HG02938 (cell line): ENCODE measurements at regions not wholly inside any gene's neighbourhood (a gene's known extent, or its start where the extent isn't known, plus 50 kb on each side); places are given as distances from the start of the nearest gene placed in this dataset.

ENCODE experiments used
- ATAC-seq: cut with Tn5 transposase; IDR thresholded peaks from one replicate; pipeline ENCODE4 v1.9.1; 2021; ENCODE audit warnings: mild to moderate bottlenecking, moderate library complexity; ENCODE audit not compliant: unreplicated experiment

DNA sequence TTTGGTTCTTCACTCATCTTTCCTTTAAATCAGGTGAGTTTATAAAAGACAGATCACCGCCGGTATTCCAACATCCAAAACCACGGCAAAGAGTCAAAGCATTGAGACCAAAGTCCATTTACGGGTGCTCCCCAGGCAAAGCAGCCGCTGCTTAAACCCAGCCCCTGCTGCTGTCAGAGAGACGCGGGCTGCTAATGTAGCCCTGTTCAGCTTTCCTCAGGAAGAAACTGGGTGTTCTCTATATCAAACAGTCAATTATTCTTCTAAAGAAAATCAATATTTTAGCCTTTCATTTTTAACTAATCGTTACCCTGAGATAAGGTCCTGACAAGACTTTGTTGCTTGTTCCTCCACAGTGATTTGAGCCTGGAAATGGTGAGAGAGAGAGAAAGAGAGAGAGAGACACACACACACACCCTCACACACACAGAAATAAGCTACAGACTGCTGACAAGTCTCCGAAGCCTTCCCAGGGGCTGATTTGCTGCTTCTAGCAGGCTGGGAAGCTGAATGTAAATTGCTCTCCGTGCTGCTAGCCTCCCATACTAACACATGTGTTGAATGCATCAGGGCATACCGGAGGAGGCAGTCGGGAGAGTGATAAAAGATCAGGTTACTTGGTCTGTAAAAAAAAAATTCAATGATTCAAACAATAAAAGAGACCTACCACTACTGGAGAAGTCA lies 183.0 kb upstream of the ANK3 start:
- ATAC-seq = peak; percentile 43

DNA sequence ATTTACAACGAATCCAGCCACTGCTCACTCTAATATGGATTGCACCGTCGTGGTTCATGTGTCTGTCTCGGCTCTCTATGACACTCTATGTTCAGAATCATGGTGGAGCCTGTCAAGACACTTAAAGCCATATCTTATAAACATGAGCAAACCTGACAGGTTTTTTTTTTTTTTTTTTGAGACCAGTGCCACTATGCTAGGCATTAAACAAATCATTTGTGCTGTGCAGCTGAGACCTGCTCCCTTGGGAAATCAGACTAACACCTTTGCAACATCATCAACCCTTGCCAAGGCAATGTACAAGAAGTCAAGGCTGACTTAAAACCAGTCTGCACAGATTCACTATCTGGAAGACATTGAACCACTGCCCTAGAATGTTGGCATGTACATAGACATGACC lies 181.2 kb upstream of the ANK3 start:
- no peak for ATAC-seq

DNA sequence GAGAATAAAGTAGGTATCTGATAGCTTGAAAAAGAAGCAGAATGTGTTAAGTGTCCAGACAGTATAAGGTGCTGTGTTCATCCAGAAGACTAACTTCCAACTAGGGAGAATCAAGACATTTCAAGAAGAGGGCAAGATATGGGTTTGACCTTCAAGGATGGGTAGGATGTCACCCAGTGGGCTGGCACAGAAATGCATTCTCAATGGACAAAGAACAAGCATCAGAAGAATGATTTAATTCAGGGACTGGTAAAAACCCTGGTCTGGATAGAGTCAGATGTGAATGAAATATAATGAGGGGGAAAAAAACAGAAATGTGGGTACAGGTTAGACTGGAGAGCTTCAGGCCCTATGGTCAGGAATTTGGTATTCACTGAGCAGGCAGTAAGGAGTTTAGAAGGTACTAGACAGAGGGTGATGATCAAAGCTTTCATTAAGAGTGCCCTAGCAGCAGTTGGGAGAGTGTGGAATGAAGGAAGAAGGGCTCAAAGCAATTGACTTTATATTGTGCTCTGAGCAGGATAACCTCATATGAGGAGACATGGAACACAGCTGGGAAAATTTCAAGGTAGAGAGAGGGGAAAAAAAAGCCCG lies 180.7 kb upstream of the ANK3 start:
- ATAC-seq = no peak

DNA sequence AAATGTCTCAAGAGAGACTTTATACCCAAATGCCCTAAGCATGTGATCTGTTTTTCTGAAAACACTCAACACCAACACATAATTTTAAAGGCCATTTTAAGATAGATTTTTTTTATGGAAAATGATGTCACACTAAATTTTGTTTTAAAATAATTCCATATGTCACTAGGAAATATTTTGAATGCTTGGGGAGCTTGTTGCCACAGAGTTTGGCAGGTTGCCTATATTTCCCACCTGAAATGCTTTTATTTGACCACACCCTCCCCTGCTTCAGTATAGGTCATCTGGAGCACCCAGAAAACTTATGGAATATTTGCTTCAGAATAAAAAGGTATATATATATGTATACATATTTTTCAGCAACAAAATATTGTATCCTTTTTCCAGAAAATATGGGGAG lies 180.0 kb upstream of the ANK3 start:
- ATAC-seq = no peak

DNA sequence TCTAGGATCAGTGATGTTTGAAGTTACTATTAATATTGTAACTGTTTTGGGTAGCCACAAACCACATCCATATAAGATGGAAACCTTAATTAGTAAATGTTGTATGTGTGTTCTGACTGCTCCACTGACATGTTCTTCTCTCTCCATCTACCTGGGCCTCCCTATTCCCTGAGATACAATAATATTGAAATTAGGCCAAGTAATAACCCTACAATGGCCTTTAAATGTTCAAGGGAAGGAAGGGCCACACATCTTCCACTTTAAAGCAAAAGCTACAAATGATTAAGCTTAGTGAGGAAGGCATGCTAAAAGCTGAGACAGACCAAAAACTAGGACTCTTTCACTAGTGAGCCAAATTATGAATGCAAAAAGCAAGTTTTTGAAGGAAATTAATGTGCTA lies 176.4 kb upstream of the ANK3 start:
- no peak for ATAC-seq

DNA sequence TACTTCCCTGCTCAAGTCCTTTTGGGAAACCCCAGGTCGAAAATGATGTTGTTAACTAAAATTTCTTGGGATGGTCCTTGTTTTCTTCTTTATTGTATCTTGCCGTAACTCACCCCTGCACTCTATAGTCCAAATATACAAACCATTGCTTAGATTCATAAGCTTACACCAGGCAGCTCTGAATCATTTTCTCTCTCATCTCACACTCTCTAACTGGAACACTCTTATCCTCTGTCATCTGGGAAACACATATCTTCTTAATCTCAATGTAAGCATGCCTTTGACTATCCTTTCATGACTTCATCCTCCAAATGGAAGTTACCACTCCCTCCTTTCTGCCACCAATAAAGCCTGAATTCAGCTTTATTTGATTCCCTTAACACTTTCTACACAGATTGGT lies 175.8 kb upstream of the ANK3 start:
- ATAC-seq = no peak

DNA sequence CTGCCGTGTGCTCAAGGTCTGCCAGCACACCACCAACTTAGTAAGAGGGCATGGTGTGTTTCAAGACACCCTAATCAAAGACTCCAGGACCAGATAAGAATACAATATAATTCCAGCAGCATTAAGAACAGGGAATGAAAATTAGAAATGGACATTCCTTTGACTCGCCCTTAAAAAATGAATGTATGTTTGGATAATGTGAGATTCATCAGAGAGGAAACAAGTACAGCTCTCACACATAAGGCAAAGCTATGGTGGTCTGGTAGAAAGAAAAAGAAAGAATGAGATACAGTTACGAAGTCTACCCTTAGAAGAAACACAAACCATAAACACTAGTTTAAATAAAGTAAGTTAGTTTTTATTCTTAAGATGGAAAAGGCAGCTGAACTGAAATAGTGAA lies 174.8 kb upstream of the ANK3 start:
- ATAC-seq = no peak

DNA sequence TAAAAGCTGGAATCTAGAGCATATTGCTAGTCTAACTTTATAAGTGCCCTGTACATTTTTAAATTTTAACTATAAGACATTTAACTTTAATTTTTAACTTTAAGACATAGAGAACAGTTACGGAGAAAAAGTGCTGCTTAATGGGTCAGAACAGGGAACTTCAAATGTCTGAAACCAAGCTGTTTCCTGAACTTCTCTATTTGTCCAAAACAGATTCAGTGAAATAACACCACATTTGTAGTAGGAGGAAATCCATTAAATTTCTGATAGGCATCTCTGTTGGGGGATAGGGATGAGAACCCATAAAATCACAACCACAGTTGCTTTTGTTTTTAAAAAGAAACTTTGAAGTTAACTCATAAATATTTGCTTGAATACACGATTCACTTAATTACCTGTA lies 170.8 kb upstream of the ANK3 start:
- ATAC-seq = no peak

DNA sequence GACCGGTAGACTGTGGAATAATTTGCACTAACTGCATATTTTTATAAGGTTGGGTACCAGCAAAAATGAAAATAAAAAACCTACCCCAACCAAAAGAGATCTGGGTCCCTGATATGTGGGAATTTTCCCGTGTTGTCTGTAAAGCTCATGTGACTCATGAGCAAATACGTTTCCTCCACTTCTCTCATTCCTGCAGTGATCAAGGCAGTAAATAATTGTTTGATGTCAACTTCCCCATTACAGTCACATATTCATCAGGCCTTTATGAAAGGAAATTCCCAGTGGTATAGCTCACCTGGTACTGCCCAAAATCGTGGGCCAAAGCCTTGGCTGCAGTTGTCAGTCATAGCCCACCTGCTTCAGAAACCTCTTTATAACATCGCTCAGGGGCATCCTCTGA lies 166.0 kb upstream of the ANK3 start:
- no peak for ATAC-seq

DNA sequence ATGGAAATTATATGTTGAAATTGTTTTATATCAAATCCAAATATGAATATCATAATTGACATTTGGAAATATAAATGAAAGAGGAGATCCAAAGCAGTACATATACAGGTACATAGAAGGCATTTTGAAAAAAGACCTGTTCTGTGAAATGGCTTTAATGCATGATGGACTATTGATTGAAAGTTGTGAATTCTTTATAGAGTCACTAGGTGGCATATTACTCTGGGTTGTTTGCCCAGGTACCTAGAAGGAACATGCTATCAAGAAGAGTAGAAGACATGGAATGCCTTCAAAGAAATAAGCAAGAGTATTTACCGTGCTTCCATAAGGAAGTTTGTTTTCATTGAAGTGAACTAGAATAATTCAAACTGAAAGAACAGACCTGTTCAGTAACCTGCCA lies 160.0 kb upstream of the ANK3 start:
- no peak for ATAC-seq

DNA sequence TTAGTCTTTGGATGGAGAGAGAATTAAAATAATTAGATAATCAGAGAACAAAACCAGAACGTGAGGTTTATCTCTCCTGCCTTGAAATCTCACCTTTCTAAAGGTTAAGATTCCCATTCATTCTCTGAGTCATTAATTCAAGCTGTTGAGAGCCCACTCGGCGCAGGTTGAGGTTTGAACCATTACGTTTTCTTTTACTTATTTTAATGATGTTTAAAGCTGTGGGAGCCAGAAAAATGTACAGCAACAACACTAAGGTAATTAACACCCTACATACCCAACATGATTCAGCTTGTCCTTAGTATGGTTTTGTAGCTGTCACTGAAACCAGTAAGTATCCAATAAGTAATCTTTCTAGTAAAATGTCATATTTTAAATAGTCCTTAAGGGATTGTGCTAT lies 153.0 kb upstream of the ANK3 start:
- ATAC-seq = no peak

DNA sequence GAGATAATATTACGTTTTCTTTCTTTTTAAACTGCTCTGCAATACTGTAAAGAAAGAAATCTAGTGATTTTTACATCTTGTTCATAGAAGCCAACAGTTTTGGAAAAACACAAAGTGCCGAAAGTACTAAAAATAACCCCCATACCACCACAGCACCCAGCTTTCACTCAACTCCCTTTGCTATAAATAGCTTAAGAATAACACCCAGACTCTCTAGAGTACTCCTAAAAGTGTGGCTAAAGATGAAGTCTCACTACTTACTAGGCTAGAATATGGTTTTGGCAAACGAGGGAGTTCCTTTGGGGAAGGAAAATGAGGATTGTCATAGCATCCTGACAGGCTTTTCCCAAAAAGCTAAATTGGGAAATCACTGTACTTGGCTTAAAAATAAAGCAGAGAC lies 151.8 kb upstream of the ANK3 start:
- ATAC-seq = no peak

DNA sequence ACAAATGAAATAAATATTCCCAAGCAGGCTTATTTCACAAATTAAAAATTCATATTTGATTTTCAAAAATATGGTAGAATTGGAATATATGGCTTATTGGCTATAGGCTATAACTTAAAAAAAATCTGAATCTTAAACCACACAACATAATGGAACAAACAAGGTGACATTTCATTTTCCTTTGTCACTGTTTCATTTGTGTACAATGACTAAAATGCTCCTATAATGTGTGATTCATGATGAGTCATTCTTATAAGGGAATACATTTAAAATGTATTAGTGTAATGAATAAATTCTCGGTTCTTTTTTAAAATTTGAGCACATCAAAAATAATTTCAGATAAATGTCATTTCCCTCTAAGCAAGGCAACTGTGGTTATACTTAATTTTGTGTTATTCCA lies 148.0 kb upstream of the ANK3 start:
- ATAC-seq = no peak

DNA sequence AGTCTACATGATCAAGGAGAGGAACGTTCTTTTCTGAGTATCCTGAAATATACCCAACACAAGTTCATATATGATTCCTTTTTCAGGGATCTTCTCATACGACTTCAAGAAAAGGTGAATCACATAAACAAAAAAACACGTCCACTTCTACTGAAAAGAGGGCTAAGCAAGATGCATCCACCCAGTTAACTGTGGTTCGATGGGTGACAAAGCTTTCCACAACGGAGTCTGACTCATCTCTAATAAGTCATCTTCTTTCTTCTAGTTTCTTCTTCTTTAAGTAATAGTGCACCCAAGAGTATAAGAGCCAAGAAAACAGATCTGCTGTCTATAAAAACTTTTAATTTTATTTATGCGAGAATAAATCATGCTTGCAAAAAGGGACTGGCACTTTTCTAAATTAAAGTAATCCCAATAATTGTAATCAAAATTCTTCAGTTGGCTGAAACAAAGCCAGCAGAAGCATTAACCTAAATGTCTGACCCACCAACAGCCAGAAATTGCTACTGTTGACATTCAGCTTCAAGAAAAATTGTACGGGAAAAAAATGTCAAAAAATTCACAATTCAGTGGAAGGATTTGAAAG lies 146.9 kb upstream of the ANK3 start:
- no peak for ATAC-seq

DNA sequence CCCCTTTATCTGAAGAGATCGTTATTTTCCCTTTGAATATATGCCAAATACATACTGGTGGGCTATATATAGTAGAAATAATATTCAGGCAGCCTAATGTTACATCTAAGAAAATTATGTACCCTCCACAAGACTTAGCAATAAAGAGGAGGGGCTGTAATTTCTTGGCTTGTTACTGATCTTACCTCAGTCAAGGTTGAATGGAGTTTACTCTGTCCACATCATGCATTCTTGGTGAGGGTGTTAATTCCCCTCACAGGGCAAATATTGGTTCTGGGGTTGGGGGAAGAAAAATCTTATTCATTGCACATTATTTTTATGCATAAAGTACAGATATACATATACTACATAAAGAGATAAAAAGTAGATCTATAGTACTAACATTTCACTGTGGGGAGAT lies 145.8 kb upstream of the ANK3 start:
- peak; percentile 17 for ATAC-seq

DNA sequence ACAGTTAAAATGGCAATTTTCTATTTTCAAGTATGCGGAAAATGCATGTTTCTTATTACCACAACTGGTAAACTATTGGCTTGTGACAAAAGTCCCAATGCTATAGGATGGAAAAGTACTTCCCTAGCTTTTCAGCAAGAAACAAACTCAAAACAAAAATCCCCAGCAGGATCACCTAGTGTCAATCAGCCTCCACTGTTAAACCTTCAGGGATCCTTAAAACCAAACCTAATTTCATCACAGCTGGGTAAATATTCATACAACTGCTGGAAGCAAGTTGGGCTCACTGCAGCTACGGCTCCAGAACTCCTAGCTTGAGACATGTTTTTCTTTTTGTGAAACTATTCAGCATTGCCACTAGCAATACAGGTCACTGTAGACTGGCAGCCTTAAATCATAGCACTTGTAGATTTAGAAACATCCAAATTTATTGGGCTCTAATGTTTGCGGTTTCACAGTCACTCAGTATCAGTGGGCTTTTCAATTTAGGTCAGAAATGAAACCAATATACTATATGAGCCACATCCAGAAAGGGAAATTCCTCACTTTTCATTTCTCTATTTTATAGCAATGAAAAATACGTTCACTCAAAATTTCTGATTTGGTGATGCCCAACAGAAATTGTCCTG lies 145.2 kb upstream of the ANK3 start:
- peak; percentile 60 for ATAC-seq

DNA sequence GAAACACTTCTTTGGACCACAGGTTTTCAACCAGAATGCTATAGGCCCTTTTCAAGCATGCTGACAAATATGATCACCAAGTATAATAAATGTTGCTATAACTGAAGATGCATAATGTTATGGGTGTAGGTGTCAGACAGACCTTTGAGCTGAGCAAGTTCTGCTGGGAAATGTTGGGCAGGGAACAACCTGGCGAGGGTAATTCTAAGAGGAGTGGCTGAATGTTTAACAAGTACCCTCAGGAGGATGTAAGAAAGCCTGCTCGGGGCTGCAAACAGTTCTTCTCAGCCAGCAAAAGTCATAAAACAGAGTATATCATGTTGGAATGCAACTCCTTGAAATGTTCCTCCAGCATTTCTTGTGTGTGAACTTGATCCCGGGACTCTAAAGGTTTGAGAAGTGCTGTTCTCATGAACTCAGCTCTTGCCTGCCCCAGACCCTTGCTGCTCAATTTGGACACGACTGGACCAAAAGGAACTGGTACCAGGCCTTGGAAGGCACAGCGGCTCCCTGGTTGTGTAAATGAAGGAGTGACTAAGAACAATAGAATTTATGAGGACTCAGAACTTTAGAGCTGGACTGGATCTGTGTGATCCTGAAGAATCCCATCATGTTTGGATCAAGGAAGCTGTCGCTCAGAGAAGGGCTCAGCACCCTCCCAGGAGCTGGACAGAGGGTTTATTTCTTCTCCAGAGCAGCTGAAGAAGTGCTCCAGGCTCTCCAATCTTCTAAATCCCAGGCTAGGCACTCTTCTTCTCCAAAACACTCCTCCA lies 143.2 kb upstream of the ANK3 start:
- ATAC-seq = no peak

DNA sequence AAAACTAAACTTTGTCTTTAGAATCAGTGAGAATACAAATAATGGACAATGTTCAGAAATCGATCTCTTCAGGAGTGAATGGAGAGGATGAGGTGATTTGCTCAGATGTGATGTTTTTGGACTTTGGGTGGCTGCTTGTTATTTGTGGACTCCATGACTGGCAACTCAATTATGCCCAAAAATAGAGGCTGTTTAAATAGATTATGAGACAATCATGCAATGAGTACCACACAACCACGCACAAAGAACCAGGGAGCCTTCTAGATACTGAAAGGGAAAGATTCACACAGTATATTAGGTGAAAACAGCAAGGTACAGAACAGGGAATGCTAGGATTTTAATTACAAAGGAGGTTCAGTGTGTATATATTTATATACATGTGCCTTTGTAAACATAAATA lies 141.3 kb upstream of the ANK3 start:
- ATAC-seq = no peak

DNA sequence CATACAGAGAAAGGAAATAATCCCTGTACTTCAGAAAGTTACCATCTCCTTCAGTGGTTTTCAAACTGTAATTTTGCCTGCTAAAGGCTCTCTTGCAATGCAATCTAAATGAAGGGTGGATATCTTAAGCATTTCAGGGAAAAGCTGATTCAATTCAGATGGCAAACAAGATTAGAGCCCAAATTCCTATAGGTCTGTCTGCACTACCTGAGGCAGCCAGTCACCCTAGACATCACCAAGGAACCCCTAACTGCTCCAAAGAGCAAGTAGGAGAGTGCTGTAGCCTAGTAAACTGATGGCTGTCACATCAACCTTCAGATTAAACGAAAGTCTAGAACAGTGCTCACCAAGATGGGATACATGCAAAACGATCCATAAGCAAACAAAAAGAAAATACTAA lies 138.0 kb upstream of the ANK3 start:
- ATAC-seq = no peak

DNA sequence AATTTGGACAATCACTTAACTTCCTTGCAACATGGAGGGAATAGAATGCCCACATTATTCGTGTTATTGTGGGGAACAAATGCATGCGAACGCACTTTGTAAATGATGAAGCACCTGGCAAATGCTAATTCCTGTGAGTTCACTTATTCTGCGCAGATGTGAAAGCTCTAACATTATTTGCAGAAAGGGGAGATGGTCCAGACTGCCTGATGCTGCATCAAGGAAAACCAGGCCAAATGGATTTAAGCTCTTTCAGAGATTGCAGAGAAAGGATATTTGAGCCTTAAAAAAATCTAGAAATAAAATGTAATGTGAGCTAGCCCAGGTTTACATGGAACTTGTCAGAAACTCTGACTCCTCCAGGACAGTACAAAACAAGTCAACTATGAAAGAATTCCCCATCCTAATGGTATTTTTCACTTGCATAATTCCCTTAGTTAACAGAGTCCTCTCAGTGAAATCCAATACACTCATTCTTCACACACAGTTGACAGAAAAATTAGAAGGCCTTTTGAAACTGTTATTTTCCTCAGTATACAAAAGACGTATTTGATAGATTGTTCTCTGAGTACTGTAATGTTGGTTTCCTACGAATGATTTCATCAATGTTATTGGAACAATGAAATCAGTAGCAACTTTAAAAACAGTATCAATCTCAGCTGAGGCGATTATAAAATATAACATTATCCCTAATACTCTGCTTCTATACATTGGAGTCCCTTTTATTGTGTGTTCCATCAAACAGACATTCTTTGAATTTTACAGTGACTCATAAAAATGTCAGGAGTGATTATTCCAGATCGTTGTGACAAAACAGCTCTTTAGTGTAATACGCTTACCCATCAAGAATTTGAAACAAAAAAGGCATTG lies 136.3 kb upstream of the ANK3 start:
- ATAC-seq = no peak

DNA sequence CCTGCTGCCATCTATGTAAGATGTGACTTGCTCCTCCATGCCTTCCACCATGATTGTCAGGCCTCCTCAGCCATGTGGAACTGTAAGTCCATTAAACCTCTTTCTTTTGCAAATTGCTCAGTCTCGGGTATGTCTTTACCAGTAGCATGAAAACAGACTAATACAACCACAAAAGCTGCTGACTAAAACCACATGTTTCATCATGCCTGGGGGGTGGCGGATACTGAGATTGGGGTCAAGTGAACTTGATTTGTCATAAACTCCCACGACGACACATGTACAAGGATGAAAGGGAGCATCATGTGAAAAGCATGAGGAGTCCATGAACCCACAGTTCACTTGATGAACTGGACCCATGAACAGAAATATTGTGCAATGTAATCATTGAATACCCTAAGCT lies 134.9 kb upstream of the ANK3 start:
- ATAC-seq = no peak
